Erythroblast (primary cell): ENCODE measurements at regions not wholly inside any gene's neighbourhood (a gene's known extent, or its start where the extent isn't known, plus 50 kb on each side); places are given as distances from the start of the nearest gene placed in this dataset.
A peak's percentile ranks its signal among the peaks of the same experiment; 100 is the strongest.

Source experiments
- DNase-seq, 2 experiments: peaks; one replicate each; lab custom pipeline; 2025; lab: John Stamatoyannopoulos, UW
- GATA1 ChIP-seq: IDR thresholded peaks from 2 replicates; pipeline ENCODE4 v1.6.1; 2011; ENCODE audit warnings: low read depth, mild to moderate bottlenecking, control low read depth, low read length, moderate library complexity
- POLR2A ChIP-seq: IDR thresholded peaks from 2 replicates; pipeline ENCODE4 v1.6.1; 2011; ENCODE audit warnings: mild to moderate bottlenecking, low read length

- no peak for TF ChIP-seq GATA1
- TF ChIP-seq POLR2A = no peak
- DNase-seq = peak in 1 of 2 experiments; percentile 1
Measured at GRCh38 chr2:67290451-67291290, 106.5 kb upstream of the ETAA1 start.

GRCh38 chr2:67294218-67294617 is 102.9 kb upstream of the ETAA1 start:
- TF ChIP-seq GATA1 = no peak
- no peak for TF ChIP-seq POLR2A
- DNase-seq = no peak

- TF ChIP-seq POLR2A = no peak
- no peak for TF ChIP-seq GATA1
- no peak for DNase-seq
Measured at GRCh38 chr2:67295406-67295805, 101.7 kb upstream of the ETAA1 start.

- DNase-seq = no peak
- no peak for TF ChIP-seq GATA1
- no peak for TF ChIP-seq POLR2A
Measured at GRCh38 chr2:67295851-67296250, 101.3 kb upstream of the ETAA1 start.

- no peak for TF ChIP-seq POLR2A
- no peak for TF ChIP-seq GATA1
- no peak for DNase-seq
Measured at GRCh38 chr2:67304300-67304890, 92.7 kb upstream of the ETAA1 start.

- no peak for DNase-seq
Measured at GRCh38 chr2:67309281-67309680, 87.9 kb upstream of the ETAA1 start.

GRCh38 chr2:67311536-67311935 is 85.6 kb upstream of the ETAA1 start:
- no peak for DNase-seq
- no peak for TF ChIP-seq GATA1
- no peak for TF ChIP-seq POLR2A

More at GRCh38 chr2:67309281-67309680, 87.9 kb upstream of the ETAA1 start:
- TF ChIP-seq GATA1 = no peak
- no peak for TF ChIP-seq POLR2A

GRCh38 chr2:67312871-67313270 is 84.3 kb upstream of the ETAA1 start:
- no peak for DNase-seq
- TF ChIP-seq POLR2A = no peak
- no peak for TF ChIP-seq GATA1

- no peak for DNase-seq
- TF ChIP-seq GATA1 (no peak), POLR2A (no peak)
Measured at GRCh38 chr2:67313536-67313935, 83.6 kb upstream of the ETAA1 start.

GRCh38 chr2:67318031-67318430 is 79.1 kb upstream of the ETAA1 start:
- DNase-seq = no peak
- TF ChIP-seq POLR2A = no peak

GRCh38 chr2:67318563-67318962 is 78.6 kb upstream of the ETAA1 start:
- no peak for DNase-seq
- no peak for TF ChIP-seq GATA1
- no peak for TF ChIP-seq POLR2A

- TF ChIP-seq POLR2A (no peak), GATA1 (no peak)
- no peak for DNase-seq
Measured at GRCh38 chr2:67318993-67319481, 78.1 kb upstream of the ETAA1 start.

GRCh38 chr2:67320861-67321587 is 76.1 kb upstream of the ETAA1 start:
- TF ChIP-seq POLR2A (no peak), GATA1 (no peak)

GRCh38 chr2:67321588-67321903 is 75.6 kb upstream of the ETAA1 start:
- DNase-seq = no peak
- TF ChIP-seq GATA1 (no peak), POLR2A (no peak)

More at GRCh38 chr2:67320861-67321587, 76.1 kb upstream of the ETAA1 start:
- DNase-seq = no peak
